ENCODE measurements at regions not wholly inside any gene's neighbourhood (a gene's known extent, or its start where the extent isn't known, plus 50 kb on each side); places are given as distances from the start of the nearest gene placed in this dataset.

DNA sequence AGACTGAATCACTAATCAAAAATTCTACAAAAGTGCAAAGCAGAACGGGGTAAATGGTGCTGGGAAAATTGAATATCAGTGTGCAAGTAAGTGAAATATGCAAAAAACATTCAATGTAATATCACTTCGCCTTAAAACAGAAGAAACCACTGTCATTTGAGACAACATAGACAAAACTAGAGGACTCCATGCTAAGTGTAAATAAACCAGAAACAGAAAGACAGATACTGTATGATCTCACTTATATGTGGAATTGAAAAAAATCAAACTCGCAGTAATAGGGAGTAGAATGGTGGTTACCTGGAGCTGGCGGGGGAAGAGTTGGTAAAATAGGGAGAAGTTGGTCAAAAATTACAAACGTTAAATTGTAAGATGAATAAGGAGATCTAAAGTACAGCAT, 1420.0 kb upstream of the CDH2 start:
- no peak overlapping the region for H3K4me3 ChIP-seq (ENCODE audit: low read depth, low read length)
- TF ChIP-seq, protein P1, sequence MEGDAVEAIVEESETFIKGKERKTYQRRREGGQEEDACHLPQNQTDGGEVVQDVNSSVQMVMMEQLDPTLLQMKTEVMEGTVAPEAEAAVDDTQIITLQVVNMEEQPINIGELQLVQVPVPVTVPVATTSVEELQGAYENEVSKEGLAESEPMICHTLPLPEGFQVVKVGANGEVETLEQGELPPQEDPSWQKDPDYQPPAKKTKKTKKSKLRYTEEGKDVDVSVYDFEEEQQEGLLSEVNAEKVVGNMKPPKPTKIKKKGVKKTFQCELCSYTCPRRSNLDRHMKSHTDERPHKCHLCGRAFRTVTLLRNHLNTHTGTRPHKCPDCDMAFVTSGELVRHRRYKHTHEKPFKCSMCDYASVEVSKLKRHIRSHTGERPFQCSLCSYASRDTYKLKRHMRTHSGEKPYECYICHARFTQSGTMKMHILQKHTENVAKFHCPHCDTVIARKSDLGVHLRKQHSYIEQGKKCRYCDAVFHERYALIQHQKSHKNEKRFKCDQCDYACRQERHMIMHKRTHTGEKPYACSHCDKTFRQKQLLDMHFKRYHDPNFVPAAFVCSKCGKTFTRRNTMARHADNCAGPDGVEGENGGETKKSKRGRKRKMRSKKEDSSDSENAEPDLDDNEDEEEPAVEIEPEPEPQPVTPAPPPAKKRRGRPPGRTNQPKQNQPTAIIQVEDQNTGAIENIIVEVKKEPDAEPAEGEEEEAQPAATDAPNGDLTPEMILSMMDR (IDR thresholded peaks at IDR 0.05; ENCODE audit: insufficient read depth, low read length, poor library complexity, severe bottlenecking): no peak
- no peaks in the 10 kb centered on the region for H3K36me3 ChIP-seq (ENCODE audit: control insufficient read depth, insufficient read depth, low read length)
- no peak for DNase-seq (ENCODE audit: low read depth)
- no peaks in the 10 kb centered on the region for H3K27me3 ChIP-seq (ENCODE audit: control insufficient read depth, insufficient read depth, low read length)

DNA sequence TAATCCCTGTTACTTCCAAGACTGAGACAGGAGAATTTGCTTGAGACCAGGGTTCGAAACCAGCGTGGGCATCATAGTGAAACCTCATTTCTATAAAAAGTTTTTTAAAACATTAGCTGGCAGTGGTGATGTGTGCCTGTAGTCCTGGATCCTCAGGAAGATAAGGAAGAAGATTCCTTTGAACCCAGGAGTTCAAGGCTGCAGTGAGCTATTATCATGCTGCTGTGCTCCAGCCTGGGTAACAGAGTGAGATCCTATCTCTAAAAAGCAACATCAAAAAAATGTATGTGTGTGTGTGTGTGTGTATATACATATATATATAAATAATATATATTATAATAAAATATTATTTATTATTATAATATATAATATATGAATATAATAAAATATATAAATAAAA, 1417.6 kb upstream of the CDH2 start:
- no peak for DNase-seq (ENCODE audit: low read depth)
- Histone ChIP-seq H3K36me3 (ENCODE audit: control insufficient read depth, insufficient read depth, low read length) (no peaks in the 10 kb centered on the region), H3K4me3 (ENCODE audit: low read depth, low read length) (no peak overlapping the region), H3K27me3 (ENCODE audit: control insufficient read depth, insufficient read depth, low read length) (no peaks in the 10 kb centered on the region)
- TF ChIP-seq, protein P1 (IDR thresholded peaks at IDR 0.05; ENCODE audit: insufficient read depth, low read length, poor library complexity, severe bottlenecking): no peak

- Histone ChIP-seq H3K4me3 (ENCODE audit: low read depth, low read length) (no peak overlapping the region), H3K27me3 (ENCODE audit: control insufficient read depth, insufficient read depth, low read length) (no peaks in the 10 kb centered on the region), H3K36me3 (ENCODE audit: control insufficient read depth, insufficient read depth, low read length) (no peaks in the 10 kb centered on the region)
- TF ChIP-seq, protein P1 (IDR thresholded peaks at IDR 0.05; ENCODE audit: insufficient read depth, low read length, poor library complexity, severe bottlenecking): no peak
- no peak for DNase-seq (ENCODE audit: low read depth)
These were observed 1411.6 kb upstream of the CDH2 start for GRCh38 chr18:29588446-29589100.

- Histone ChIP-seq H3K27me3 (ENCODE audit: control insufficient read depth, insufficient read depth, low read length) (no peaks in the 10 kb centered on the region), H3K4me3 (ENCODE audit: low read depth, low read length) (no peak overlapping the region), H3K36me3 (ENCODE audit: control insufficient read depth, insufficient read depth, low read length) (no peaks in the 10 kb centered on the region)
- DNase-seq (ENCODE audit: low read depth): no peak
- TF ChIP-seq, protein P1 (IDR thresholded peaks at IDR 0.05; ENCODE audit: insufficient read depth, low read length, poor library complexity, severe bottlenecking): no peak
These were observed 1409.3 kb upstream of the CDH2 start for GRCh38 chr18:29586210-29586609.

DNA sequence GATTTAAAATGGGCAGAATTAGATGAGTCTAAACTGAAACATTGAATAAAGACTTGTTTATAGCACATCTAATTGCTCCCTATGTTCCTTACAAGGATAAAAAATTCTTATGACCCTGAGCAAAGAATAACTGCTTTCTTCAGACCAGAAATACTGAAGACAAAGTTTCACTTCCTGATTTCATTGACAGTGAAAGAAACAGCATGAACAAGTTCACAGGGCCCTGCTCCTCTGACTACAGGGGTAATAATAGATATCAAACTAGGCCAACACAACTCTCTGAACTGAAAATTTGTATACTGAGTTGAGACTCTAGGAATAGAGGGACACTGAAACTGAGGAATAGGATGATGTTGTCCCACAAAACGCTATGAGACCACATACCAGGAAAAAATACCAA, 1383.3 kb upstream of the CDH2 start:
- no peak for DNase-seq (ENCODE audit: low read depth)
- TF ChIP-seq, protein P1 (IDR thresholded peaks at IDR 0.05; ENCODE audit: insufficient read depth, low read length, poor library complexity, severe bottlenecking): no peak
- Histone ChIP-seq H3K27me3 (ENCODE audit: control insufficient read depth, insufficient read depth, low read length) (no peaks in the 10 kb centered on the region), H3K4me3 (ENCODE audit: low read depth, low read length) (no peak overlapping the region), H3K36me3 (ENCODE audit: control insufficient read depth, insufficient read depth, low read length) (no peaks in the 10 kb centered on the region)

DNA sequence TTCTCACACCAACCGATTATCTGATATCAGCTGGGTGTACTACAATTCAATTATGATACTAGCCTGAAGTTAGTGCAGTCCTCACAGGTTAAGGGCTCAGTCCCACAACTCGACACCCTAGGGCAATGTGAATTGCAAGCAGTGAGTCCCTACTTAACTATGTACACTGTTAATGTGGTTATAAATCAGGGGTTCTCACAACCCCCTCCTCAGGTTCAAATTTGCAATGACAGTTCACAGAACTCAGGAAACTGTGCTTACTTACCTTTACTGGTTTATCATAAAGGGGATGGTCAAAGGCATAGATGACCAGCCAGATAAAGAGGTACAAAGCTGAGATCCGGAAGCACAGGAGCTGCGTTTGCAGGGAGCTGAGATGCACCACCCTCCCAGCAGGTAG, 1379.1 kb upstream of the CDH2 start:
- Histone ChIP-seq H3K4me3 (ENCODE audit: low read depth, low read length) (no peak overlapping the region), H3K36me3 (ENCODE audit: control insufficient read depth, insufficient read depth, low read length) (no peaks in the 10 kb centered on the region), H3K27me3 (ENCODE audit: control insufficient read depth, insufficient read depth, low read length) (no peaks in the 10 kb centered on the region)
- TF ChIP-seq, protein P1 (IDR thresholded peaks at IDR 0.05; ENCODE audit: insufficient read depth, low read length, poor library complexity, severe bottlenecking): no peak
- DNase-seq (ENCODE audit: low read depth): no peak
